Activated T-helper 9 cell treated with anti-CD3 and anti-CD28 coated beads, Interleukin-2, amount 50 U/mL, for 16 hours (primary cell): ENCODE measurements at regions not wholly inside any gene's neighbourhood (a gene's known extent, or its start where the extent isn't known, plus 50 kb on each side); places are given as distances from the start of the nearest gene placed in this dataset.
"Not testable (repeated sequence)": the region's sequence is repeated elsewhere in the genome, so short reads cannot be mapped to it uniquely, and the experiment has no call there.

Experiments
- DNase-seq: peaks from one replicate; pipeline ENCODE4 v3.0.0-alpha.2; 2020; ENCODE audit warnings: low read depth

DNA sequence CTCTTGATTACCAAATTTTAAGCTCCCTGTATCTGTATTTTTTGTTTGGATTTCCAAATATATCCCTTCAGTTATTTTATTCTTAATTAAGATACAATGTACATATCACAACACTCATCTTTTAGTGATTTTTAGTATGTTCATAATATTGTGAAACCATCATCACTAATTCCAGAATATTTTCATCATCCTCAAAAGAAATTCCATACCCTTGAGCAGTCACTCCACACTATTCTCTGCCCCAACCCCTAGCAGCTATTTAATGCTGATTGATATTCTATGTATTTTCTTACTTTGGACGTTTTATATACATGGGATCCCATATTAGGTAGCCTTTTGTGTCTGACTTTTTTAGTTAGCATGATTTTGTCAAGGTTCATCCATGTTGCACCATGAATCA lies 127.4 kb upstream of the SLC8A1 start:
- no peak for DNase-seq

DNA sequence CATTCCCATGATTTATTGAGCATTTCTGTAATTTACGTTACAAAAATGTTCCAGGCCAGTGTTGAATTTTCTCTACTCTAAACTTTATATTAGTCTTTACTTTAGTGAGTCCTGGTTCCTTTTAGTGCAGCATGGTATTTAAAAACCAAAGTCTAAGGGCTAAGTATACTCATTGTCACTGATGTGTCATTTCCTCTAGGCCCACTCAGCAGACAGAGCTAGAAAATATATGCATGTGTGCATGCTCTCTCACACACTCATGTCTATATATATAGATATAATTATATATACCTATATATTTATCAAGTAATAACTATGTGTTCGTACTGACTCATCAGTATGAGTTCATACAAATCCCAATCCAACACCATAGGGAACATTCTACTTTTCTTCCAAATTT lies 132.5 kb upstream of the SLC8A1 start:
- DNase-seq = no peak

DNA sequence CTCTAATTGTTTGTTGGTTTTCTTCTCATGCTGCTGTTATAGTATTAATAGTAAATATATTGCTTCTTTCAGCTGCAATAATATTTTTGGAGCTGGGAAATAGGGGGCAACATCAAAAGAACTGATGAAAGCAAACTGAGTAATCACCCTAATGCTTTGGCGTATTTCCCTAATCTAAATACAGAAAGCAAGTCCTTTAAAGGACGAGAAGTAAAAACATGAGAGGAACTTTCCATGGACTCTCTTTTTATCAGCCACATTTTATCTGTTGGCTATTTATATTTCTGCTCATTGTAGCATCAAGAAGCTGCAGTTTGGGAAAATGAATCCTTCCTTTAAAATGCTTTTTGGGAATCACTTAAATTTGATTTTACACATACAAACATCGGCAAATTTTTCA lies 139.9 kb upstream of the SLC8A1 start:
- no peak for DNase-seq

GRCh38 chr2:40592218-40592617 lies 140.3 kb upstream of the SLC8A1 start:
- no peak for DNase-seq

GRCh38 chr2:40606862-40607261 lies 155.0 kb upstream of the SLC8A1 start:
- DNase-seq = no peak

- no peak for DNase-seq
These were observed 159.3 kb upstream of the SLC8A1 start for GRCh38 chr2:40611196-40611595.

DNA sequence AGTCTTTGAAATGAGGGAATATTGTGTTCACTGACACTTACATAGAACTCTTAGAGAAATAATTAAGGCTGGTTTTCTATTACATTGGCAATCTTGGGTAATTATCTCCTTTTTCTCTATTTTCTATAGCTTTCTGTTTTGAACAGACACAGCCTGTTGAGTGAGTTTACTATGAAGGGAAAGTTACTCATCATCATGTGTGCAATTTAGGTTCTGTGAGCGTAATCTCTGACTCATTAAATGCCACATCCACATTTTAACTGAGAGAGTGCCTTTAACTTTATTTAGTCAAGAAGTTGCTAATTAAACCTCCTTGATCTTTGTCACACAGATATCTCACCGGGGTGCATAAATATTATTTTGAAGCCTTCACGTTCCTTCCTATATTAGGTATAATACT lies 174.0 kb upstream of the SLC8A1 start:
- no peak for DNase-seq

GRCh38 chr2:40628556-40628955 lies 176.7 kb upstream of the SLC8A1 start:
- DNase-seq = no peak

- DNase-seq = no peak
These were observed 178.0 kb upstream of the SLC8A1 start for GRCh38 chr2:40629768-40630434.

DNA sequence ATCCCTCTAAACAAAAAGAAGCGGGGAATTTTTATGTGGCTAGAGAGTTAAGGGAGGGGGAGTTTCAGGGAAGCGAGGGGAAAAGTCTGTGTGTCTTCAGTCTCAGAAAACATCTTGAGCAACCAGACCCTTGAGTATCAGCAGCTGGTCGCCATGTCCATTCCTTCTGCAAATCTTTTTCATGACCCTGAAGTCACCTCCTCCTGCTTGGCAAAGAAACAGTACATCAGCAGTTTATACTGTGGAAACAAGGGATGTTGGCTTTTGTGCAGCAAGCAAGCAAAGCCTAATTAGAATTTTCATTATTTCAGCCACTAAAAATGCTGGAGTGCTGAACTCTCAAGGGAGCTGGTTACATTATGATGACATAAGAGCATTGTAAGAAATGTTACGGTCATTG lies 187.4 kb upstream of the SLC8A1 start:
- DNase-seq = no peak

DNA sequence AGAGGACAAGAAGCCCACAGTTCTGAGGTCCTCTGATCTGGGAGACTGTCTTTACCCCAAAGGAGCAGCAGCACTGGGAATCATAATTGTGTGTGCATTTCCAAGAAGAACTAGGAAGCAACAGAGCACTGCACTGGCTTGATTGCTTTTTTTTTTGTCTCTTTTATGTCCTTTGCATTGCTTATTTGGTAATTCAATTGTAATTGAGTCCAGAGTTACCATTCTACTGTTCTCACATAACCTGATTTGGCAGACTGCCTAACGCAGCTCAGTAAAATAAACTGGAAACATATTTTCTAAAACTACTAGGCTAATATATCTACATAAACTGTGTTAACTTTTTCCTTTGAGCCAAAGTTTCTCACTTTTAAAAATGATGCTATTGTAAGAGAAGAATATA lies 190.3 kb upstream of the SLC8A1 start:
- DNase-seq = no peak

- no peak for DNase-seq
These were observed 190.8 kb upstream of the SLC8A1 start for GRCh38 chr2:40642726-40643125.

- no peak for DNase-seq
These were observed 194.8 kb upstream of the SLC8A1 start for GRCh38 chr2:40646642-40647041.

- no peak for DNase-seq
These were observed 200.3 kb upstream of the SLC8A1 start for GRCh38 chr2:40652155-40652554.

DNA sequence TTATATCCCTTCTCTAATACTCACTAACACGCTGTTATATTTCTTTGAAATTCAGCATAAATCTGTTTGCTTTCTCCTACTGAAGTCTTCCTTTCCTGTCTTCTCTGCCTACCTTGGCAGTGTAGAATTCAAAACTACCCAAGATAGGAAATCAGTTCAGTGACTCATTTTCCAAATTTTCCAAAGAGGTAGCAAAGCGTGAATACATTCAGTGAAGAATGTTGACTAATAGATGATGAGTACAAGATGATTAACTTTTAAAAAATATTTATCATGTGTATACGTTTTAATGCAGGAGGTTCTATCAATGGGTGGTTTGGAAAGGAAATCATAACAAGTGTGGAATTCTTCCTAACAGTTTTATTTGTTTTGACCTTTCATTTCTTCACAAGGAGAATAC lies 201.9 kb upstream of the SLC8A1 start:
- no peak for DNase-seq

DNA sequence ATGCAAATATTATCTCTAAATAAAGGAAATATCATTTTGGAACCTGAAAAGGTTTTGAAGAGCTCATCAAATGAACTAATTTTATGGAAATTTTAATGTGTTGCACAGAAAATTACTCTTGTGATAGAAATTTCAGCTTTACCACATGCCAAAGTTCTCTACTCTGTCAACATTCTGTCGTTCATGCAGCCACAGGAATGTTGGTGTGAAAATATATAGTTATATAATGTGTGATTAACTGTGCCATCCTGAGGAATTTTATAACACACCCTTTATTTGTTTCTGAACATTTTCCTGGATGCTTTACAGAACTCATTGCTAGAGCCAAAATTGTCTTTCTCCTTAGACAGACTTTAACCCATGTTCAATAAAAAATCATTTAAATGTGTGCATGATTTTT lies 202.5 kb upstream of the SLC8A1 start:
- DNase-seq = no peak

- no peak for DNase-seq
These were observed 207.1 kb upstream of the SLC8A1 start for GRCh38 chr2:40658941-40659340.

DNA sequence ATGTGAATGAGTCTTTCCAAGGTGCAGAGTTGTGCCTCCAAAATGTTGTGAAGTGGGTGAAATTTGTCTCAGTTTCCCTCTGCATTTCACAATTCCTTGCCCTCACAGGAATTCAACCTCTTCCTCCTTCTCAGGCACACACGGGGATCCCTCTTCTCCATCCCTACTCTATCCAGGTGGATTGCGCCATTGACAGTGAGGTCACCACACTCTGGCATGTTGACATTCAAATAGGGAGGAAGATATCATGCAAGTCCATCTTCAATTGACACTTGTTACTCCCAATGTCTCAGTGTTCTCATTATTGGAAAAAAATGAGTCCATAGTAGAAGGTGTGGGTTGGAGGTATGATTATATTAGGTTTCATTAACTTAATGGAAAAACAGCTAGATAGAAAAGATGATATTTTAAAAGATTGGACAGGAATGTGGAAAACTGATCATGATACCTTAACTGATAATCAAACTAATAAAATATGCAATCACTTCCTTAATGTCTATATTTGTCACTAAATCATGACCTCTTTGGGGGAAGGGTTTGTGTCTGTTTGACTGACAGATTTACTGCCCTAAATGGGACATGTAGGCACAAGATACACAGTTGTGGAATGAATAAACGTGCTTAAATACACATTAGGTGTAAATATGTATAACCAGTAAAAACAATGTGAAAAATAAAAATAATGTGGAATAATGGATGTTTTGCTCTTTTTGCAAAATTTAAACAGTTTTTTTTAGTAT lies 213.8 kb upstream of the SLC8A1 start:
- no peak for DNase-seq

DNA sequence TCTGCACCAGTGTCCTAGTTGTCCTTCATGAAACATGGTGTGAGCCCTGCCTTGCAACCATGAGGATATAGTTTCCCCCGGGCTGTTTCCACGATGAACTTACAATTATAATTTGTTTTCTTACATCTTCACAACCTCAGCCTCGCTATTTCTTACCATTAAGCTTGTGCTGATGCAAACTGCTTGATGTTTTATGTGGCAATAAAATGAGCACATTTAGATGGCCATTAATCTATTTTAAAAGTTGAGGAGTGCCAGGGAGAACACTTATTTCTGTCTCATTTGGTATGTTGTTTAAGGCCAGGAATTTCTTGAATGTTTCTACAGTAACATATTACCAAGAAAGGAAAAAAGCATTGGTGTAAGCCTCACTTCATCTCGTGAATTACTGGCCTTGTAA lies 214.5 kb upstream of the SLC8A1 start:
- DNase-seq = no peak

DNA sequence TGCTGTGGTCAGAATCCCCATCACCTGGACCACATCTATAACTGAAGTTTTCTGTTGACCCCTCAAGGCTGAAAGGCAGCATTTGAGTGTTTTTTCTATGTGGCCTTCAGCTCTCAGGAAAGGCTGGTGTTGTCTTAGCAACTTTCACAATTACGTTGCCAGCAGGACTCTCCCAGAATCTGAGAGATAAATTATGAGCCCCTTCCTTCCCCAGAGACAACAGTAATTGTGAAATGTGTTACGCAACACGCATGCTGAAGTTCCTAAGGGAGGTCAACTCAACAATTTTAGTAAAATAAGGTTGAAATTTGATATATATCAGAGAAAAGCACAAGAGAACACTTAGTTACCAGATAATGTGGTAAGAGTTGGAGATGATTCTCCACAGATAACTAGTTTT lies 216.5 kb upstream of the SLC8A1 start:
- no peak for DNase-seq

GRCh38 chr2:40676134-40676790 lies 224.4 kb upstream of the SLC8A1 start:
- not testable (repeated sequence) for DNase-seq

DNA sequence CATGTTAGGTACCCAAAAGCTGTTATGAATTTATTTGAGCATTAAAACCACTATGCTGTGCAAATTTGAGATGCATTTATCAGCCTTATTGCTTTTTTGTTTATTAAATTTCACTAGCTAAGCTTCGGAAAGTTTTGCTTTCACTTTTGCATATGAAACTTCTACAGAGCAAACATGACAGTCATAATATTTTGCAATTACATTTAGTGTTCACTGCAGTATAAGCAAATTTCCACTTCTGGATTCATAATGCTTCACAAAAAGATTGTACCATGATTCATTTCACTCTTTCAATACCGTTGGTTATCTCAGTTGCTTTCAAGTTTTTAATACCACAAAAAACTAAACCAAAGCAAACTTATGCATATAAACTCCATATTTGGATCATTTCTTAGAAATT lies 228.7 kb upstream of the SLC8A1 start:
- no peak for DNase-seq

- no peak for DNase-seq
These were observed 238.1 kb upstream of the SLC8A1 start for GRCh38 chr2:40690036-40690435.
